GM19324 (cell line): ENCODE measurements at regions not wholly inside any gene's neighbourhood (a gene's known extent, or its start where the extent isn't known, plus 50 kb on each side); places are given as distances from the start of the nearest gene placed in this dataset.

Source experiments
- ATAC-seq: cut with Tn5 transposase; IDR thresholded peaks from one replicate; pipeline ENCODE4 v1.9.1; 2021; ENCODE audit warnings: mild to moderate bottlenecking, moderate library complexity; ENCODE audit not compliant: unreplicated experiment, low FRiP score

- no peak for ATAC-seq
Measured at GRCh38 chr17:34098699-34099098, 156.4 kb upstream of the CCL2 start.

DNA sequence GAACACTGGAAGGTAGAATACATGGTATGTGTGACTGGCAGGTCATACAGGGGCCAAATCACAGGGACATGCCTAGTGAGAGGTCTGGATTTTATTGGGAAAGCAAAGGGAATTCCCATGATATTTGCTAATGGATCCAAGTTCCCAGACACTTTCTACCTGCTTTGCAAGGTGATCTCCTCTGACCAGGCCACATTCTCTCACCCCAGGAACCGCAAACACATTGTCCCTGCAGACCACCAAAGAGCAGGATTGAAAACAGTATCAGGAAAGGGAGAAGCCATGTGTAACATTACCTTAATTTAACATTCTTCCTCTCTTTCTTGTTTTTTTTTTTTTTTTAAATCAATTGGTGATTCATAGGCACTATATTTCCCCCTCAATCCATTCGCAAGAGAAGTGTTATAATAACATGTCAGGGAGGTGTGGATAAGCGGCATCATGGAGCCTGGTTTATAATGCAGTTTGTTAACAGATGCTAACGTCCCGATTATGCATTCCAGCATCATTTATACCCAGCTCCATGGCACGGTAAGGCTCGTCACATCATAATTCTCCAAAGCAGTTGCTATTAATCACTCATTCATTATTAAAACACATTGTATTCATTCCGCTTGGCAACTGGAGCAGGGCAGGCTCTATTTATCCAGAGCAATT is 155.1 kb upstream of the CCL2 start:
- ATAC-seq: no peak

DNA sequence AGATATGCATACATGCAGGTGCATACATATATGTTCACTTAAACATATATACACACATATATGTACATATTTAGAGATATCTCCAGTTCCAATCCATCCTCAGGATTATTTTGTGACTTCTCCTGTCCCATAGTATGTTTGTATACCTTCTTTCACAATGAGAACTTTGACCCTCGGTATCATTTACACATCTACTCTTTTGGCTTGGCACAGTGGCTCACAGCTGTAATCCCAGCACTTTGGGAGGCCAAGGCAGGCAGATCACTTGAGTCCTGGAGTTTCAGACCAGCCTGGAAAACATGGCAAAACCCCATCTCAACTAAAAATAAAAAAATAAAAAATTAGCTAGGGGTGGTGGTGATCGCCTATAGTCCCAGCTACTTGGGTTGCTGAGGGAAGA is 148.1 kb upstream of the CCL2 start:
- no peak for ATAC-seq

- no peak for ATAC-seq
Measured at GRCh38 chr17:34110315-34110714, 144.8 kb upstream of the CCL2 start.

DNA sequence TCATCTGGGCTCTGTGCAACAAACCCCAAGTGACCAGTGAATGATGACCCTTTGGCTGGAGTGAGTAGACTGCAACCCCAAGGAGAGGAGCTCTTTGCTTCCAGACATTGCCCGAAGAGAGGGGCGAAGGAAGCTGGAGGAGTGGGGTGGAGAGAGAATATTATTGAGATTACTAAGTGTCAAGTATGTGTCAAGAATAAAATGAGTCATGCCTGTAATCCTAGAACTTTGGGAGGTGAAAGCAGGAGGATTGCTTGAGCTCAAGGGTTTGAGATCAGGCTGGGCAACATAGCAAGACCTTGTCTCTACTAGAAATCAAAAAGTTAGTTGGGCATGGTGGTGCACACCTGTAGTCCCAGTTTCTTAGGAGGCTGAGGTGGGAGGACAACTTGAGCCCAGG is 142.0 kb upstream of the CCL2 start:
- ATAC-seq: no peak

DNA sequence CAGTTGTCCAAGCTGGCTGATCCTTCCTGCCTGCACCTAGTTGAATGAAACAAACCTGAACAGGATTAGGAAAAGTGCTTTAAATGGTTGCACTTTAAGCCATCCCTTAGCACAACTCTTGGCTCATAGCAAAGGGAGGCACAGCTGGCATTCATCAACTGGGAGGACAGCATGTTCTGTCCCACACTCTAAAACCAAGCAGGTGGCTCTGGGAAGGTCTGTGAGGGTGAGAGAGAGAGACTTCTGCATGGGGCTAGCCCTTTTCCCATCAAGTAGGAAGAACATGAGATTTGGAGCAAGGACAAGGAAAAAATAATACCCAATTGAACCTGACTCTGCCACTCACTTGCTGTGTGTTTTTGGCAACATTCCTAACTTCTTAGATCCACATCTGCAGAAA is 140.9 kb upstream of the CCL2 start:
- no peak for ATAC-seq

GRCh38 chr17:34116306-34116705 is 138.8 kb upstream of the CCL2 start:
- no peak for ATAC-seq

- ATAC-seq: no peak
Measured at GRCh38 chr17:34117332-34117731, 137.8 kb upstream of the CCL2 start.

GRCh38 chr17:34117811-34118210 is 137.3 kb upstream of the CCL2 start:
- ATAC-seq: no peak

GRCh38 chr17:34118564-34118963 is 136.5 kb upstream of the CCL2 start:
- ATAC-seq: no peak

GRCh38 chr17:34121311-34121710 is 133.8 kb upstream of the CCL2 start:
- ATAC-seq: no peak

GRCh38 chr17:34122515-34122914 is 132.6 kb upstream of the CCL2 start:
- no peak for ATAC-seq

GRCh38 chr17:34125010-34125409 is 130.1 kb upstream of the CCL2 start:
- no peak for ATAC-seq

GRCh38 chr17:34125921-34126320 is 129.2 kb upstream of the CCL2 start:
- no peak for ATAC-seq

GRCh38 chr17:34126496-34126895 is 128.6 kb upstream of the CCL2 start:
- ATAC-seq: no peak

- ATAC-seq: no peak
Measured at GRCh38 chr17:34126965-34127364, 128.1 kb upstream of the CCL2 start.

GRCh38 chr17:34130544-34130943 is 124.5 kb upstream of the CCL2 start:
- ATAC-seq: no peak

DNA sequence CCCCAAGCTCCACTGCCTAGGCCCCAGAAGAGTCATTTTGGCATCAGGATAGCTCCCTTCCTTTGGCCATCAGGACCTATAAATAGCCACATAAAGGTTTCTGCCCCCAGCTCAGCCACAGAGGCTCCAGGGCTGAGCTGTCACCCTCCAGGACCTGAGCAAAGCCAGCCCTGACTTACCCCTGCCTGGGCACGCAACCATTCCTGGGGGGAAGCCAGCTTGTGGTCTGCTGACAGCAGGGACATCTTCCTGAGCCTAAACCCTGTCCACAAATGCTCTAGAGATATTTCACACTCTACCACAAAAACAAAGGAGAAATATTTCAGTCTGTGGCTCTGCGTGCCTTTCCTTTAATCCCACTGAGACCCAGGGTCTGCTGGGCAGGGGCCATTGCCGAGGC is 123.7 kb upstream of the CCL2 start:
- no peak for ATAC-seq

DNA sequence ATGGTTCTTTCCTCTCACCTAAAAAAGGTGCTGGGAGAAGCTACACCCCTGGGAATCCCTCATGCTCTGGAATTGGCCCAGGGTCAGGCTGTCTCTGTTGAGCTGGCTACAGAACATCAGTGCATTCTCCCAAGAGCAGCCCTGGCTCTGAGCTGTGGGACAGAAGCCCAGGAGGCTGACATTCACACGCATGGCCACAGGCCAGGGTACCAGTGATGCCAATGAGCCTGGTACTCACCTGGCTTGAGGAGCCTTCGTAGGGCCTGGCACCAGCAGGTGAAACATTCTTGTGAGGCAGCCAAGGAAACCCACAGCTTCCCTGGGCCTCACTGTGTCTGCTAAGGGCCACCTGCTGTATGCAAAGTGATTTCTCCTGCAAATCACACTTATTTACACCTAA is 121.7 kb upstream of the CCL2 start:
- no peak for ATAC-seq

DNA sequence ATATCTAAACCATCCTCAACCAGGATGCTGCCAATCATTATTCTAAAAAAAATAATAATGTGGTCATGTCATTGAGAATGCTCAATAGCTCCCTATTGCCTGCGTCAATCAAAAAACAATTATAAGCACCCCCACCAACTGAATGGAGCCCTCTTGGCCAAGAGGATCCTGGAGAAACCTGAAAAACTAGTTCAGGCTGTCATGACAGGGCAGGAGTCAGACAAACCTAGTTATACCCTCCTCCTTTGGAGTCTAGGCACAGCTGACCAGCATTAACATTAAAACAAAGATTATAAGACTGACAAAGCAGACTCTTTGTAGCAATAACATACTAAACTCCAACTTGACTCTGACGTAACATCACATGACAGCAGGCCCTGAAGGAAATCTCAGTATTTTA is 119.2 kb upstream of the CCL2 start:
- ATAC-seq: no peak

DNA sequence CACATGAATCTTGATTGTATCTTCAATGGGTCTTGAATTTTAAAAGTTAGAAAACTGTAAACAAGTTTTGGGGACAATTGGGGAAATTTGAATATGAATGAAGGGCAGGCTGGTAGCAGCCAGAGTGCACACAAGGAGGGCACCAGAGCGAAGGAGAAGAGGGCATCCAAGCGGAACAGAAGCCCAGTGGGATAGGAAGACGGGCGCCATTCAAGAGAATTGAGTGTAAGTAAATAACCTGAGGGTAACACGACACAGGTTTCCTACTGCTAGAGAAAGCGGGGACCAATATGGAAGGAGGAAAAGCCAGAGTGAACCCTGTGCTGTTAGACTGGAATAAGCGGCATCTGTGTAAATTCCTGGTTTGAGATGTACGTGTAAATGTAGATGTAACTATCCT is 115.1 kb upstream of the CCL2 start:
- no peak for ATAC-seq

DNA sequence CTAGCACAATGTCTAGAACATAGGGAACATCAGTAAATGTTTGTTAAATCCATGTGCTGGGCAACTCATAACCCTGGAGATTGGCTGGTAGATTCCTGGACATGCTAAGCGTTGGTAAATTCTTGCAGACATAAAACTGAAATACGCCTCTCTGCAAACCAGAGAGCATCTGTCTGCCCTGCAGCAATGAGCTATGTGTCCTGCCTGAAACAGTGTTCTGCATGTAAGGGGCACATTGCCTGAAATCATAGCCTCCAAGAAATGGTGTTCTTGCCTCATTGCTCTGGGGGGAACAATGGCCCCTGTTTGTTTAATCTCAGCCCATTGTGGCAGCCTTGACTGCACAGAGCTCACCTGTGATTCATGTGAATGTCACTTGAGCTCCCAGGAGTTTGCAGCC is 113.5 kb upstream of the CCL2 start:
- no peak for ATAC-seq

GRCh38 chr17:34143430-34143829 is 111.7 kb upstream of the CCL2 start:
- ATAC-seq: no peak
